Activated CD8-positive, alpha-beta memory T cell treated with anti-CD3 and anti-CD28 coated beads for 24 hours (primary cell): ENCODE measurements at regions not wholly inside any gene's neighbourhood (a gene's known extent, or its start where the extent isn't known, plus 50 kb on each side); places are given as distances from the start of the nearest gene placed in this dataset.
"Not testable (repeated sequence)": the region's sequence is repeated elsewhere in the genome, so short reads cannot be mapped to it uniquely, and the experiment has no call there.

Source experiments
- DNase-seq: peaks from one replicate; pipeline ENCODE4 v3.0.0-alpha.2; 2020

DNA sequence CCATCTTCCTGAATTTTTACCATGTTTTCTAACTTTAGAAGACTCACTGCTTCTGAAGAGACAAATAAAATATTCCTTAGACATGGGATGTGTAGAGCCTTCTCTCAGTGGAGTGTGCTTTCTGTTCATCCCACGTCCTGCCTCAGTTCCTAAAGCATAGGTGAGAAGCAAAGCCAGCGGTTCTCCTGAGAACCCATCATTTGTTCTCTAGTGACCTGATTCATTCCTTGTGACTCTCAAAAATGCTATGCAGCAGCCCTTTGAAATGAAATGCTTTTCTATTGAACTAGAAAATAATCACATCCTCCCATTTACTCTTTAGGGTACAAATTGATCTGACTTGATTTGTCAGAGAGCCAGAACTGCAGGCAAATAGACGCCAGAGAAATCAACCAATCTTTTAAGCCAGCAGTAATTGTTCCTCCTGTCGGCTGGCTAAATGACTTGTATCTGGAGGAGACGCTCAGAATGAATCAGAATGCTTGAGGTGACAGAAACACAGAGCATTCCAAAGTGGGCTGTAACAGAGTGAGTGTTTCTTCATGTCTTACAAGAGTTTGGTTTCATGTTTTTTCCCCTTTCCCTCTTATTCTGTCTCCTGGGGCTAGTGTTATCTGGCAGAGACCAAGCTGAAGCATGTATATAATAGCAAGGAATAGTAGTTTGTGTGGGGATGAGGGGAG, 81.3 kb upstream of the TMEM178A start:
- DNase-seq, result no peak

DNA sequence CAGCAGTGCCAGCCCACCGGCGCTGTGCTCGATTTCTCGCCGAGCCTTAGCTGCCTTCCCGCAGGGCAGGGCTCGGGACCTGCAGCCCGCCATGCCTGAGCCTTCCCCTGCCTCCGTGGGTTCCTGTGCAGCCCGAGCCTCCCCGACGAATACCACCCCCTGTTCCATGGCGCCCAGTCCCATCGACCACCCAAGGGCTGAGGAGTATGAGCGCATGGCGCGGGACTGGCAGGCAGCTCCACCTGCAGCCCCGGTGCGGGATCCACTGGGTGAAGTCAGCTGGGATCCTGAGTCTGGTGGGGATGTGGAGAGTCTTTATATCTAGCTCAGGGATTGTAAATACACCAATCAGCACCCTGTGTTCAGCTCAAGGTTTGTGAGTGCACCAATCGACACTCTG, 80.2 kb upstream of the TMEM178A start:
- DNase-seq, result not testable (repeated sequence)

DNA sequence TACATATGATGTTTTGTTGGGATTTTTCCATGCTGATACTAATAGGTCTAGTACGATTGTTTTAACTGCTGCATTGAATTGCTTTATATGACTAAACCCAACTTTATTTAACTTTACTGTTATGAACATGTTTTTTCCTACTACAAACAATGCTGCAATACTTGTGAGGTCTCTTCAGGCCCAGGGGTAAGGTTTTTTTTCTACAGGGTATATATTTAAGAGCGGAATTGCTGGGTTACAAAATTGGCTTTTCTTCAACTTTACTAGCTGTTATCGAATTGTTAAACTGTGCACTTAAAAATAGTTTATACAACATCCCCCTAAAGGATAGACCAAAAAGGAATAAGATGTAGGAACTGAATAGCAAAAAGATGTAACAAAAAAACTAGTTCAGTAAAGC, 78.5 kb upstream of the TMEM178A start:
- no peak for DNase-seq

DNA sequence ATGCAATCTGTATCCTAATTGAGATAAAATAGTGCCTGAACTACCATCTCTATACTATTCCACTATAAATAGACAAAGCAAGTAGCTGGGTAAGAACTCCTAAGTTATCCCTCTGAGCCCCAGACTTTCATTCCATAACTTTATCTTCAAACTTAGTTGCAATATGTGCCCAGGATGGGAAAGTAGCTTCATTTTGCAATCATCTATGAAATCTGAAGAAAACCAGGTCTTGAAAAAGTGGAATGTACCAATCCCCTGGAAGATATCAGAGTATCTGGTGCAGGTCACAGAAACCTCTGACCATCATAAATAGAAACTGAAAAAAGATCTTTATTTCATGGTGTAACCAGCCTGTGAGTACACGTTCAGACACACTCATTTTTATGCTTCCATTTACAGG, 78.1 kb upstream of the TMEM178A start:
- no peak for DNase-seq

DNA sequence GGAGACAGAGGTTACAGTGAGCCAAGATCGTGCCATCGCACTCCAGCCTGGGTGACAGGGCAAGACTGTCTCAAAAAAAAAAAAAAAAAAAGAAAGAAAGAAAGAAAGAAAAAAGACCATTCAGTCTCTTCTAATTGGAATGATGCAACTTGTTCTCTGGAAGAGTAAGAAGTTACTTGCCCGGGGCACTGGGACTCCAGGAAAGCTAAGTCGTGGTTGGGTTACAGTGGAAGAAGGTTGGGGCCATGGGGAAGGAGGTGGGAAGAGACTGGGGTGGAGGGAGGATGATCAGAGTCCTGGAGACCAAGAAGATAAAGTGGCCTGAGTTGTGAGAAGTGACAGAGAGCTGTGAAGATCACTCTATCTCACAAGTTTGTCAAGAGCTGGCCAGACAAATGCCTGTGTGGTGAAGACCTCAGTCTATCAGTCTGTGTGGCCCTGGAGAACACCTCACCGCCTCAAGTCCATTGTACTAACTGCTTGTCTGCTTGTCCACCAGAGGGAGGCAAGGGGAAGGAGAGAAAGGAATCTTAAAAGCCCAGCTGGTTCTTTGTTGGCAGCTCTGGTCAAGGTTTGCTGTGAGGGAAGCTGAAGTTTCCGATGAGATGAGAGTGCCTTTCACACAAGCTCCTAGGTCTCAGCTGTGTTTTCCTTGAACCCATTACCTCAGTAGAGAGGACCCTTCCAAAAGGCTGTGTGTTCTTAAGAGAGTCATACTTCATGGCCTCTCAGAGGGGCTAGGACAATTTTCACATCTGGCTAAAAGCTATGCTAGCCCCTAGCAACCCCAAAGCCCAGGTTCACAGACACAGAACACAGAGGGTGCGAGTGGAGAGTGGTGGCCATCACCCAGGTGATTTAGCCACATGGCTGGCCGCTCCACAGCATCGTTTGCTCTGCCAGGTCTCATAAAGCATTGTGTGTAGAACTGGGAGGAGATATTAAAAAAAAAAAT, 72.0 kb upstream of the TMEM178A start:
- DNase-seq, result no peak

DNA sequence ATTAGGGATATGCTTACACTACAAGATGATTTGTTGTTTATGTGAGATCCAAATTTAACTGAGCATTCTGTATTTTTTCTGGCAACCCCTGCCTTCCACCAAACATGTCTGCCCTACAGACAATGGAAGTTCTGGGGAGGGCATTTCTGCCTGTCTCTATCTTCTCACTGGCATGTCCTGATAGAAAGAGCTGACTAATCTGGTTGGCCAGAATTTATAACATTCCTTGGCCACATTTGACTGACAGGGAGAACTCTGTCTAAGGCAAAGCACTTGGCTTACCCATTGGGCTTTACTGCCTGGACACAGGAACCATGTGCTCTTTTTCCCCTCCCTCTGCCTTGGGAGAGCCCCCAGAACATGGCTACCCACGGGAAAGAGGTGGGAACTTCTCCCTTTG, 70.6 kb upstream of the TMEM178A start:
- DNase-seq, result no peak

DNA sequence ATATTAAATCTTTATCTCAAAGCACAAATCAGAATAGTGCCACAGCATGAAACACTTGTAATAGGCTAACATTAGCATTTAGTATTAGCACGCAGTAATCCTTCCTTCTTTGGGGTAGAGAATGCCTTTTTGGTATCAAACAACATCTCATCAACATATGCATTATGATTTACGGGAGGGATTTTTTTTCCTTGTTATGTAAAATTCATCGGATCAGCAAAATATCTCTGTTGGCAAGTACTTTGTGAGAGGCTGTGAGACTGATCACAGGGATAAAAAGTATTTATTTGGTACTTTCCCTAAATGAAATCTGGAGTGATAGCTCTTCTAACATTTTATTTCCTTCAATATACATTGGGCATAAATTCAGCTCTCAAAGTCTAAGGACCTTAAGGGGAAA, 68.4 kb upstream of the TMEM178A start:
- no peak for DNase-seq

DNA sequence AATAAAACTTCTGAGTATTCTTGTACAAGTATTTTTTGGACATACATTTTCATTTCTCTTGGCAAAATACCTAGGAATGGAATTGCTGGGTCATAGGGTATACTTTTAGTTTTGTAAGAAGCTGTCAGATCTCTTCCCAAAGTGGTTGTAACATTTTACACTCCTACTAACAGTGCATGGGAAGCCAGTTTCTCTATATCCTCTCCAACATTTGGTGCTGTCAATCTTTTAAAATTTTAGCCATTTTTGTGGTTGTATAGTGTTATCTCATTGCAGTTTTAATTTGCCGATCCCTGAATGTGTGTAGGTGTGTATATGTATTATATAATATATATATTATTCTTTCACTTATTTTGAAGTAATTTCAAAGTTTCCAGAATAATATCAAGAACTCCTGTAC, 63.1 kb upstream of the TMEM178A start:
- DNase-seq, result no peak

DNA sequence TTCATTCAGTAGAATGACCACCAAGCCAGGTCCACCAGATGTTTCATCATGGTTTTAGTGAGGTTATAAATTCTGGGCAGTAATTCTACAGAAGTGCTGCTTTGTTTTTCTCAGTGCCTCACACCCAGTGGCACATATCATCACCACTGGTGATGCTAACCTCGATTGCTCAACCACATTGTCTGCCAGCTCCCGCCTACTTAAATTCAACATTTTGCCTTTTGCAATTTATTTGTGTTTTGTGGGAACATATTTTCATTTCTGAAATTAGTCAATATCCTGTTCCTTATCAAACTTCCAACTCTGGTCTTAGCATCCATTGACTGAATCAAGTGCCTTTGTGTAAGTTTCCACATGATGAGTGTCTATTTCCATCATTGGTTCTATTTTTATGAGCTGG, 62.3 kb upstream of the TMEM178A start:
- DNase-seq, result no peak

DNA sequence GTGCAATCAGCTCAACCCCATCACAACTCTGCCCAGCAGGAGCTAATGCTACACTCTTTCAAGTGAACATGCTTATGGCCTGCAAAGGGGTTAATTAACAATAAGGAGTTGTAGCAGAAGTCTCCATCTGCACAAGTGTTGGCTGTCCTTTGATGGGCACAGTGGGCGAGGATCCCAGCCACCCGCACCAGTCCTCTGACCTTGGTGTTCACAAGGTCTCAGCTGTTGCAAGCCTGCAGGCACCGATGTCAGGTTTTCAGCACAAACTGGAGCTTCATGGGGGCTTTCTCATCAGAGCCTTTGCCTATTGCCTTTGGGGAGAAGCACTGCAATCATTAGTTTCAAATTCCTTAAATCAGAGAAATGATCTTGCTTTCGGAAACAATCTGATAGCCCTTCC, 60.9 kb upstream of the TMEM178A start:
- DNase-seq, result no peak

DNA sequence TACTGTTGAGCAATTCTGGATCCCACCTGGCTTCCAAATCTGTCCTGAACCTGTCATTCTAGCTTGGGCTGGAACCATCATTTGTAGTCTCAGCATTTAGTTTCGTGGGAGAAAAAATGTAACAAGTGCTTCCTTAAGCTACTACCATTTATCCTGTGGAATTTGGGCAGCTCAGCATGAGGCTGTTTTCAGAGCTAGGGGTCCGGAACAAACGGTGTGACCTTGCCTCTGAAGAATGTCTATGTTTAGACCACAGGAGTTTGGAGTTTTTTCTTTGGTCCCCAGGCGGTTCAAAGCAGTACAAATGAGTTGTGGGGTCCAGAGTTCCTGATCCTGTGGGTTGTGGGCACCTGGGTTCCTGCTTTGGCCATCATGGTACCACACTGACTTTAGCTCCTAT, 59.1 kb upstream of the TMEM178A start:
- no peak for DNase-seq

DNA sequence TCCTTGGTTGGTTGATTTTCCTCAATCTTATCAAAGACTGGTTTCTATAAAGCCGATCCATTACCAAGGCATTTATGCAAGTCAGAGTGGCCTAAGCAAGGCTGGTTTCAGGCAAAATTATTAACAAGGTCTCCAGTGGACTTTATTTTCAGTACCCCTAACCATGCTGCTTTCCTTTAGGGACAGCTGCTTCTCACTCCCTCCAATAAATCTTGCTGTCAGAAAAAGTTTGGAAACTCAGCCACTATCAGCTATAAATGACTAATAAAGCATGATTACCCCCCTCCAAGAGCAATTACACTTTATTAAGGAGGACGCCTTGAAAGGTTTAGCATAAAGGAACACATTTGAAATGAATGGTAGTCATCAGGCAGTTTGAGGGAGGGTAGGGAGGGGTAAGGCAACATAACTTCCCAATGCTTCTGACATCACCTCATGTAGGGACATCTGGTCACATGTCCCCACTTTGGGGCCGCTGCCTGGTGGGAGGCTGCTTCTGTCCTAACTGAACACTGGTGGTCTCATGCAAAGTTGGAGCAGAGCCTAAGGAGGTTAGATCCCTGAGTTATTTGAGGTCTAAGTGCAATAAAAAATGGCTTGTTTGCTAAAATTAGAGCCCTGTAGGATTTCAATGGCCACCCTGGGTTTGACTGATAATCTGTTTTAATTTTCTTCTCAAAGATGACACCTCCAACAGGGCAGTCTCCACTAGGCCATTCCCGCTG, 58.0 kb upstream of the TMEM178A start:
- no peak for DNase-seq

DNA sequence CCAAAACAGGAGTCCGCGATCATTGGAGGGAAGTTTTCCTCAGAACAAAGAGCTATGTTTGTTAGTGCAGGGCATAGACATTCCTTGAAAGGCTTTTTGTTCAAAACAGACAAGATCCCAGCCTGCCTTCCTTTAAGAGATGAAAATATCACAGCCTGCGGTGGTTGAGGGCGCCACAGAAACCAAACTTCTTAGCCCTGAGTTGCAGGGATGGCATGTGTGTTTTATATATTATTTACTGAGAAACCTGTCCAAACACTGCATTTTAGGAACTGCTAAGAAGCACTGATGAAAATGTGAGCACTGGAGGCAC, 57.5 kb upstream of the TMEM178A start:
- DNase-seq, result no peak

DNA sequence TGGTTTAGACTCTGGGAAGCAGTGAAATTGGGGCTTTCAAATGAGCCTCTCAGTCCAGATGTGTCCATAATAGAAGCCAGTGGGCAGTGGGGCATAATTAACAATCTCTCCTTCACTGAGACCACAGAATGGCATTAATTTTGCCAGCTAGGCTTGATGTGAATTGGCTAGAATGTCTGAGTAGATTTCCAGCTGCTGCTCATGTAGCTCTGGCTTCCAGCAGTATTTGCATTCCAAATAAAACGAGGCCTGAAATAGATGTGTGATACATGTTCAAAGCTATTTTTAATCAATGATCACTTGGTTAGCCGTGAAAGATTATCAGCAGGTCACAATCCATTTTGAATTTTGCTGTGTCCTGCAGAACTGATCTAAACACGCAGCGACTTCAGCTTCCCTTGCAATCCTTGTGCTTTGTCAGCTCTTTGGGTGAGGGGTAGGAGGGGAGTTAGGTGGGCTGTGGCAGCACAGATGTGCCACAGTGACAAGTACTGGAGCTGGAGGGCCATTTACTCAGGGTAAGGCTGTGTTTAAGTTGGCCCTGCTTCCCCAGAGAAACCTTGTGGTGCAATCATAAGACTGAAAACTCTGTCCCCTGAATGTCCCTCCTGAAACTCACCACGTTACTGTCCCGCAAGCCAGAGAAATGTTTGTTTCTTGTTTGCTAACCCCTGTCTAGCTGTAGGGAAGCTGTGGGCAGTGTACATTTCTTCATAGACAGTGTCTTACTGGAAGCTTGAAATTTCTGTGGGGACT, 56.9 kb upstream of the TMEM178A start:
- DNase-seq, result no peak

DNA sequence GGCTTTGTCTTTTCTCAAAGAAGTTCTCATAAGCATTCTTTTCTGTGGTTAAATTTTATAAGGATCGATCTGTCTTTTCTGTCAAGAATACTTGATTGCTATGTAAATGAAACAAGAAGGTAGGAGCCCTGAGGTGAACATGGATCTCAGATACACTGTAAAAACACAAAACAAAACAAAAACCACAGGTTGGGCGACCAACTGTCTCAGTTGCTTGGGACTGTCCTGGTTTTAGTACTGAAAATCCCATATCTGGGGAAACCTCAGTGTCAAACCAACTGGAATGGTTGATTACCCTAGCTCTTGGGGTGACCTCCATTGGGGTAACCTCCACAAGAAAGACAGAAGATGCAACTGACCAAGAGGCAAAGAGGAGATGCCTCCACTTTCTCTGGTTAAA, 55.8 kb upstream of the TMEM178A start:
- no peak for DNase-seq

DNA sequence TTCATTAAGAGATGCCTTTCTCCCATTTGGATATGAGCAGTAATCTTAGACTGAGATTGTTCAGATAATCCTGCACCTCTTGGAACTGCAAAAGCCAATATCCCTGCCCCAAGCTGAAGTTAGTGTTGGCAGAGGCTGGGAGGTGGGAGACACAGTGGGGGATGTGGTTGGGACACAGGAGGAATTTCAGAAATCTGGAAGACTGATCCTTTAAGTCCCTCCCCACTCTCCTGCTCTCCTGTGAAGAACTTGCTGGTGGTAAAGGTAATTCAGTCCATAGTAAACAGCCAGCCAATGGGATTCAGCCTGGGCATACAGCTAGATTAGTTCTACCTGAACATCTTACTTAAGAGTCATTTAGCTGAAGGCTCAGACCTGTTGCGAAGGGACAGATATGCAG, 50.0 kb upstream of the TMEM178A start:
- no peak for DNase-seq
